ENCODE measurements at regions not wholly inside any gene's neighbourhood (a gene's known extent, or its start where the extent isn't known, plus 50 kb on each side); places are given as distances from the start of the nearest gene placed in this dataset.

DNA sequence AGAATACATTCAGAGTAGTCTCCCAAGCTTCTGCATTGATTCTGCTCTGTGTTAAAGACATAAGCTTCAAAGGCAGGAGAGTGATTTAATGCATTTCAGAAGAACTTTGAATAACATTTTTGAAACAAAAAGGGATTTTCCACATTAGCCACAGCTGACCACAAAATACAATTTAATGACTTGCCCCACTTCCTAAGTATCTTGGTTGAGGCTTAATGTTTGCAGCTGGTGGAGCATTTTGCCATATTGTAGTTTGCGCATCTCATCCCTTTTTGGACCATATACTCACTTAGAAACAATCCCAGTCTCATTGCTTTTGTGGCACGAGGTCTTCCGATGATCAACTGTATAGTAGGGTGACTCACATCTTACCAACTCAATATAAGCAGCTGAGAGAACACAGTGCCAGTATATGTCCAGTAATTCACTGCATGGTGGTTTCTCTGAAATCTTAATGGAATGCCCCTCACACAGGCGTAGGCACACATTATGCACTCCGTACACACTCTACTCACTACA, 455.8 kb upstream of the PTGER4 start:
- TF ChIP-seq, protein P1, sequence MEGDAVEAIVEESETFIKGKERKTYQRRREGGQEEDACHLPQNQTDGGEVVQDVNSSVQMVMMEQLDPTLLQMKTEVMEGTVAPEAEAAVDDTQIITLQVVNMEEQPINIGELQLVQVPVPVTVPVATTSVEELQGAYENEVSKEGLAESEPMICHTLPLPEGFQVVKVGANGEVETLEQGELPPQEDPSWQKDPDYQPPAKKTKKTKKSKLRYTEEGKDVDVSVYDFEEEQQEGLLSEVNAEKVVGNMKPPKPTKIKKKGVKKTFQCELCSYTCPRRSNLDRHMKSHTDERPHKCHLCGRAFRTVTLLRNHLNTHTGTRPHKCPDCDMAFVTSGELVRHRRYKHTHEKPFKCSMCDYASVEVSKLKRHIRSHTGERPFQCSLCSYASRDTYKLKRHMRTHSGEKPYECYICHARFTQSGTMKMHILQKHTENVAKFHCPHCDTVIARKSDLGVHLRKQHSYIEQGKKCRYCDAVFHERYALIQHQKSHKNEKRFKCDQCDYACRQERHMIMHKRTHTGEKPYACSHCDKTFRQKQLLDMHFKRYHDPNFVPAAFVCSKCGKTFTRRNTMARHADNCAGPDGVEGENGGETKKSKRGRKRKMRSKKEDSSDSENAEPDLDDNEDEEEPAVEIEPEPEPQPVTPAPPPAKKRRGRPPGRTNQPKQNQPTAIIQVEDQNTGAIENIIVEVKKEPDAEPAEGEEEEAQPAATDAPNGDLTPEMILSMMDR (IDR thresholded peaks at IDR 0.05): no peak
- TF ChIP-seq POLR2AphosphoS5 (IDR thresholded peaks at IDR 0.05): no peak
